ENCODE measurements at regions not wholly inside any gene's neighbourhood (a gene's known extent, or its start where the extent isn't known, plus 50 kb on each side); places are given as distances from the start of the nearest gene placed in this dataset.

- intact Hi-C loops (cut with DNase I) = no loop called here
- WGBS, 4 donors = 82 to 90% (median 86%) methylated on average over 2 of the region's 2 CpGs
- H3K36me3 ChIP-seq (replicated peaks in 1 of 2) = no peaks in the 10 kb centered on the region
- no peaks in the 10 kb centered on the region for H3K27me3 ChIP-seq
- DNase-seq = no peak
- H3K4me1 ChIP-seq (replicated peaks in 1 of 2) = no peaks in the 10 kb centered on the region
- no peaks in the 10 kb centered on the region for H3K9me3 ChIP-seq (replicated peaks in 1 of 3)
- no peak overlapping the region for H3K27ac ChIP-seq
- H3K4me3 ChIP-seq = no peak overlapping the region
- TF ChIP-seq CTCF (IDR thresholded peaks at IDR 0.05) (no peak), POLR2A (IDR thresholded peaks at IDR 0.05) (no peak)
Observed at GRCh38 chr13:55566334-55566733, 1574.4 kb upstream of the PRR20A start.

GRCh38 chr13:55566779-55567178, 1573.9 kb upstream of the PRR20A start:
- H3K27ac ChIP-seq = no peak overlapping the region
- H3K4me1 ChIP-seq (replicated peaks in 1 of 2) = no peaks in the 10 kb centered on the region
- DNase-seq = no peak
- TF ChIP-seq CTCF (IDR thresholded peaks at IDR 0.05) = no peak
- TF ChIP-seq POLR2A (IDR thresholded peaks at IDR 0.05) = no peak
- H3K27me3 ChIP-seq = no peaks in the 10 kb centered on the region
- H3K4me3 ChIP-seq = no peak overlapping the region
- no peaks in the 10 kb centered on the region for H3K9me3 ChIP-seq (replicated peaks in 1 of 3)
- no peaks in the 10 kb centered on the region for H3K36me3 ChIP-seq (replicated peaks in 1 of 2)
- intact Hi-C loops (cut with DNase I) = no loop called here
- WGBS, 4 donors = 77 to 83% (median 79%) methylated on average over 3 of the region's 3 CpGs

GRCh38 chr13:55567721-55568625, 1572.7 kb upstream of the PRR20A start:
- H3K27ac ChIP-seq = no peak overlapping the region
- H3K27me3 ChIP-seq = no peaks in the 10 kb centered on the region
- TF ChIP-seq POLR2A (IDR thresholded peaks at IDR 0.05) (no peak), CTCF (IDR thresholded peaks at IDR 0.05) (no peak)
- DNase-seq = no peak
- no peaks in the 10 kb centered on the region for H3K9me3 ChIP-seq (replicated peaks in 1 of 3)
- no peaks in the 10 kb centered on the region for H3K4me1 ChIP-seq (replicated peaks in 1 of 2)
- no peaks in the 10 kb centered on the region for H3K36me3 ChIP-seq (replicated peaks in 1 of 2)
- intact Hi-C loops (cut with DNase I) = no loop called here
- H3K4me3 ChIP-seq = no peak overlapping the region
- 66 to 70% (median 69%) methylated on average over 5 of the region's 5 CpGs for WGBS, 4 donors

- no peak overlapping the region for H3K27ac ChIP-seq
- no peaks in the 10 kb centered on the region for H3K4me1 ChIP-seq (replicated peaks in 1 of 2)
- DNase-seq = no peak
- H3K4me3 ChIP-seq = no peak overlapping the region
- H3K36me3 ChIP-seq (replicated peaks in 1 of 2) = no peaks in the 10 kb centered on the region
- no peaks in the 10 kb centered on the region for H3K27me3 ChIP-seq
- H3K9me3 ChIP-seq (replicated peaks in 1 of 3) = no peaks in the 10 kb centered on the region
- intact Hi-C loops (cut with DNase I) = no loop called here
- TF ChIP-seq CTCF (IDR thresholded peaks at IDR 0.05) (no peak), POLR2A (IDR thresholded peaks at IDR 0.05) (no peak)
Observed at GRCh38 chr13:55569082-55569481, 1571.6 kb upstream of the PRR20A start.
